Naive thymus-derived CD4-positive, alpha-beta T cell (primary cell): ENCODE measurements at regions not wholly inside any gene's neighbourhood (a gene's known extent, or its start where the extent isn't known, plus 50 kb on each side); places are given as distances from the start of the nearest gene placed in this dataset.

Experiments
- ATAC-seq: fragments of 150-1000 bp; cut with Tn5 transposase; 2 replicates; pipeline ENCODE4 v1.10.0; 2021; ENCODE audit warnings: mild to moderate bottlenecking, moderate library complexity
- CTCF ChIA-PET: fragments of 350-600 bp; sonication (Branson Sonifier 250); formaldehyde crosslinking; loops from one replicate; lab custom pipeline; 2021; ENCODE audit warnings: antibody characterized with exemption; lab: Charles Lee
- POLR2A ChIA-PET: fragments of 350-600 bp; sonication (Branson Sonifier 250); formaldehyde crosslinking; loops from one replicate; lab custom pipeline; 2021; ENCODE audit warnings: antibody characterized with exemption, inconsistent platforms; lab: Charles Lee
- DNase-seq, 9 donors: peaks; one replicate each; pipeline versions ENCODE4 v3.0.0 to v3.0.0-alpha.2; 2020 to 2022; ENCODE audit warnings: mixed read lengths in 1 of 9
- H3K27ac ChIP-seq: one replicate; pipeline ENCODE4 v1.7.0; 2013; ENCODE audit warnings: mild to moderate bottlenecking, low read depth, low read length, moderate library complexity
- H3K27me3 ChIP-seq, 2 donors: one replicate each; pipeline ENCODE4 v1.7.0; 2013; ENCODE audit warnings: low read length in 2 of 2, mild to moderate bottlenecking in 2 of 2, moderate library complexity in 2 of 2; ENCODE audit not compliant: control insufficient read depth in 2 of 2, insufficient read depth in 2 of 2
- H3K36me3 ChIP-seq, 3 experiments: 1 replicate in 2 of 3; 2 replicates in 1 of 3; pipeline ENCODE4 v1.7.0; 2013; ENCODE audit warnings: low read length in 3 of 3, mild to moderate bottlenecking in 3 of 3, moderate library complexity in 1 of 3; ENCODE audit not compliant: insufficient read depth in 3 of 3, control insufficient read depth in 2 of 3
- H3K4me1 ChIP-seq, 2 donors: one replicate each; pipeline ENCODE4 v1.7.0; 2013; ENCODE audit warnings: low read length in 2 of 2, mild to moderate bottlenecking in 2 of 2, moderate library complexity in 1 of 2; ENCODE audit not compliant: control insufficient read depth in 2 of 2, insufficient read depth in 2 of 2
- H3K4me3 ChIP-seq: 2 replicates; pipeline ENCODE4 v1.7.0; 2013; ENCODE audit warnings: mild to moderate bottlenecking, low read length
- H3K9me3 ChIP-seq, 3 experiments: 1 replicate in 2 of 3; 2 replicates in 1 of 3; pipeline ENCODE4 v1.7.0; 2013; ENCODE audit warnings: low read length in 3 of 3; ENCODE audit not compliant: control insufficient read depth in 2 of 3
- H3K27ac Mint-ChIP-seq, 9 donors: one replicate each; pipeline ENCODE4 v1.8.0; 2020 to 2022; ENCODE audit warnings: mixed read lengths in 9 of 9, mild to moderate bottlenecking in 8 of 9, moderate library complexity in 5 of 9, inconsistent platforms in 2 of 9
- H3K27me3 Mint-ChIP-seq, 5 donors: one replicate each; pipeline ENCODE4 v1.8.0; 2021 to 2022; ENCODE audit warnings: mixed read lengths in 5 of 5, mild to moderate bottlenecking in 1 of 5
- H3K36me3 Mint-ChIP-seq, 5 donors: one replicate each; pipeline ENCODE4 v1.8.0; 2020 to 2022; ENCODE audit warnings: mixed read lengths in 5 of 5, mild to moderate bottlenecking in 3 of 5, inconsistent platforms in 1 of 5
- H3K4me1 Mint-ChIP-seq, 7 donors: one replicate each; pipeline ENCODE4 v1.8.0; 2020 to 2022; ENCODE audit warnings: mixed read lengths in 7 of 7, mild to moderate bottlenecking in 3 of 7, inconsistent platforms in 1 of 7
- H3K4me3 Mint-ChIP-seq, 10 donors: one replicate each; pipeline ENCODE4 v1.8.0; 2020 to 2022; ENCODE audit warnings: mild to moderate bottlenecking in 10 of 10, mixed read lengths in 10 of 10, moderate library complexity in 6 of 10, inconsistent platforms in 2 of 10
- H3K9me3 Mint-ChIP-seq, 11 donors: one replicate each; pipeline ENCODE4 v1.8.0; 2020 to 2022; ENCODE audit warnings: mixed read lengths in 11 of 11, mild to moderate bottlenecking in 4 of 11, inconsistent platforms in 1 of 11, moderate library complexity in 1 of 11
- intact Hi-C, 2 donors: fragments of 100-400 bp; cut with micrococcal nuclease; formaldehyde crosslinking; loops; one replicate each; pipeline ENCODE4 v1.15.1; 2023

DNA sequence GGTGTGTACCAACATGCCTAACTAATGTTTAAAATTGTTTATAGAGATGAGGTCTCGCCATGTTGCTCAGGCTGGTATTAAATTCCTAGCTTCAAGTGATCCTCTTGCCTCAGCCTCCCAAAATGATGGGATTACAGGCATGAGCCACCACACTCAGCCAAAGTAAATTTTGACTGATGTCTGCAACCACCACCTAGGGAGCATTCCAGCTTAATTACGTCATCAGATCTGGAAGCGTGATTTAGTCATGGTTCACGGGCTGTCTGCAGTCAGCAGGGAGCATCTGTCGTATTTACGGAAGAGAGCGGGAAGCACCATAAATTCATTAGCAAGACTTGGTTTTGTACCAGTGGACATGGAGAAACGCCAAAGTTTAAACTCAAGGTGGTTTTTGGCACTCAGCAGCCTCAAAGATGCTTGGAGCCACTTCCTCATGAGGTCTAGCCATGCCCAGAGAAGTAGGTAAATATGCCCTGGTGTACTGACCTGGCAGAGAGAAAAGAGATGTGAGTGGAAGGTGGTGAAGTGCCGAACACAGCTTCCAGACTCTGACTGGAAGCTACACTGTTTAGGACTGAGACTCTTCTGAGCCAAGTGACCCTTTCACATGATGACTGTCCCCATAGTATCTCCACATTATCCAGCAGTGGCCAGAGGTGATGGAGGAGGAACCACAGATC, 60.8 kb upstream of the SLC35F3 start:
- no peak for ATAC-seq
- no peak overlapping the region for H3K4me3 ChIP-seq
- Mint-ChIP-seq H3K36me3 (no peaks in the 10 kb centered on the region), H3K27ac (no peak overlapping the region), H3K9me3 (peaks cover 0 to 24% (median 9%) of the 10 kb centered on the region in 11 donors), H3K4me3 (no peak overlapping the region), H3K27me3 (peaks cover 0 to 21% (median 0%) of the 10 kb centered on the region in 5 donors), H3K4me1 (no peaks in the 10 kb centered on the region)
- CTCF ChIA-PET, result no interaction called here
- POLR2A ChIA-PET, result no interaction called here
- no peak for DNase-seq
- no peak overlapping the region for H3K27ac ChIP-seq
- no peaks in the 10 kb centered on the region for H3K27me3 ChIP-seq
- H3K9me3 ChIP-seq, result no peaks in the 10 kb centered on the region
- H3K36me3 ChIP-seq, result no peaks in the 10 kb centered on the region
- H3K4me1 ChIP-seq, result no peaks in the 10 kb centered on the region
- intact Hi-C loops, result no loop called here

DNA sequence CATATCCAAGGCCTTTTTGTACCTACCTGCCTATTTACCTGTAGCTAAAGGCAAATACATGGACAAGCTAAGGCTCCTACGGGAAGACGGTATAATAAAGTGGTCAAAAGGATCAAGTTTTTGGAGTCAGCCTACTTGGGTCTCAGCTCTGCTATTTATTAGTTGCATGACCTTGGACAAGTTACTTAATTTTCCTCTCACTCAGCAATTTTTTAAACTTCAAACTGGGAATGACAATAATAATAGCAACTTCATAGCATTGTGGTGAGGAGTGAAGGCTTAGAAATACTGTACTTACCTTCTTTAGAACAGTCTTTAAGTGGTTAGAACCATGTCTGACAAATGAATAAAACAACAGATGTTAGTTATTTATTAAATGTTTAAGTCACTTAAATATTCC, 60.2 kb upstream of the SLC35F3 start:
- intact Hi-C loops, result no loop called here

DNA sequence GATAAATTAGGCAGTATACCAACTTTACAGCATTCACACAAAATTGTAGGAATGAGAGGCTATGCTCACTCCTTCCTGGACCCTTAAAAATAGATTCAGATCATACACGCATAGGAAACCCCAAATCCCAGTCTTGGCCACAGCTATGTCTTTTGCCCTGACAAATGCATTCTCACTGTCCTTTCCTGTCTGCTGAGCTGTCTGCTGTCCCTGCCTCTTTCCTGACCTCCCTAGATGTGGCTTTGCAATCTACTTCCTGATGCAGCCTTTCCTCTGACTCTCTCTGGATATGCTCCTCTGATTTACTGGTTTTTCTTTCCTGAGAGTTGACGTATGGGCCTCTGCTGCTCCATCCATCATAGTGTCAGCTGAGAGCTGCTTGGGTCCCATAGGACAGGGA, 59.8 kb upstream of the SLC35F3 start:
- CTCF ChIA-PET, result no interaction called here
- peaks cover 0 to 21% (median 9%) of the 10 kb centered on the region in 11 donors for H3K9me3 Mint-ChIP-seq

More for the DNA sequence above, 60.2 kb upstream of the SLC35F3 start:
- CTCF ChIA-PET, result no interaction called here
- no peaks in the 10 kb centered on the region for H3K9me3 ChIP-seq
- no peak for ATAC-seq
- no peak overlapping the region for H3K27ac ChIP-seq
- DNase-seq, result no peak
- POLR2A ChIA-PET, result no interaction called here
- Mint-ChIP-seq H3K36me3 (no peaks in the 10 kb centered on the region), H3K9me3 (peaks cover 0 to 26% (median 9%) of the 10 kb centered on the region in 11 donors), H3K4me1 (no peaks in the 10 kb centered on the region), H3K27ac (no peak overlapping the region), H3K27me3 (peaks cover 0 to 20% (median 0%) of the 10 kb centered on the region in 5 donors), H3K4me3 (no peak overlapping the region)
- H3K4me1 ChIP-seq, result no peaks in the 10 kb centered on the region
- no peaks in the 10 kb centered on the region for H3K27me3 ChIP-seq
- no peak overlapping the region for H3K4me3 ChIP-seq
- H3K36me3 ChIP-seq, result no peaks in the 10 kb centered on the region

More for the DNA sequence above, 59.8 kb upstream of the SLC35F3 start:
- intact Hi-C loops, result no loop called here
- POLR2A ChIA-PET, result no interaction called here
- peaks cover 0 to 15% (median 0%) of the 10 kb centered on the region in 5 donors for H3K27me3 Mint-ChIP-seq
- no peak for DNase-seq
- no peak overlapping the region for H3K4me3 ChIP-seq
- ATAC-seq, result no peak
- no peaks in the 10 kb centered on the region for H3K27me3 ChIP-seq
- no peaks in the 10 kb centered on the region for H3K4me1 Mint-ChIP-seq
- H3K4me3 Mint-ChIP-seq, result no peak overlapping the region
- no peaks in the 10 kb centered on the region for H3K4me1 ChIP-seq
- no peaks in the 10 kb centered on the region for H3K36me3 ChIP-seq
- H3K36me3 Mint-ChIP-seq, result no peaks in the 10 kb centered on the region
- H3K27ac ChIP-seq, result no peak overlapping the region
- no peak overlapping the region for H3K27ac Mint-ChIP-seq
- H3K9me3 ChIP-seq, result no peaks in the 10 kb centered on the region
